Putamen (tissue), 1 donor: ENCODE measurements at regions not wholly inside any gene's neighbourhood (a gene's known extent, or its start where the extent isn't known, plus 50 kb on each side); places are given as distances from the start of the nearest gene placed in this dataset.
"Not testable (repeated sequence)": the region's sequence is repeated elsewhere in the genome, so short reads cannot be mapped to it uniquely, and the experiment has no call there.

Source experiments
- DNase-seq: peaks from one replicate; pipeline ENCODE4 v3.0.0-alpha.2; 2016; ENCODE audit warnings: low spot score

DNA sequence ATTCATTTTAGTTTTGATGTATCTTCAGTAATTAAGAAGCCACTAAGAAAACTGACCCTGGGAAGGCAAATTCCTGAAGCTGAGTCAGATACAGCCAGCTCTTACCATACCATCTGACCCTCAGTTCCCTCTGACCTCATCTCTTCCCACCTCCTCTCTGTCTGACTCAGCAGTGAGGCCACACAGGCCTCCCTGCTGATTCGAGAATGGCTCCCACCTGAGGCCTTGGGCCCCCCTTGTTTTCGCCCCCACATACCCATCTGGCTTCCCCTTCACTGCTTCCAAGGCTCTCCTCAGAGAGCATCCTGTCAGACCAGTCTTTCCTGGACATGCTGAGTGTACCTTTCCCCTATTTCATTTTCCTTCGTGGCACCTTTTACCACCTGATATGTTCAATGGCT is 71.0 kb upstream of the CYP1B1 start:
- DNase-seq: no peak

DNA sequence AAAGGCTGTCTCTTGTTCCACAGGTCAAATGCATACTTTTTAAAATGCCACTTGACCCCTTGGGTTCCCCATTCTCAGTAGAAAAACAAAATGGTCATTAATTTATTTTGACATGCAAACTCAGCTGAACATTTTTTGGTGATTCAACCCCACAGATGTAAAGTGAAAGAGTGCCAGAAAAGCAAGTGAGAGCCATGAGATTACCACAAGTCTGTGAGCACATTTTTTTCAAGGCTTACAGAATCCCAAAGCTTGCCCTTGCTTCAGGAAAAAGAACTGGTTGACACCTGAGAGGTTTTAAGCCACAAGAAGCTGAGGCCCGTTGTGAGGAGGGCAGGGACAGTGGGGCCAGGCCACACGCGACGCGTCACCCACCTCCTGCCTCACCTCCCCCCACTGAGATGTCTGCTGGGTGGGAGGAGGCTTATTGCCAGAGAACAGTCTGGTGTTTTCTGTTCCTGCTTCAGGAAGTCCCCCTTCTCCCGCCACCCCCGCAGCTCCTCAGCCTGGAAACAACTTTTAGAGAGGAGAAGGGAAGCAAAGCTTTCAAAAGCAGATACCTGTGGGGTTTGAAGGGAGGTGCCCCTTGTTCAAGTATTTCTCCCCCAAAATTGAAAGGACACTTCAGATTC is 70.4 kb upstream of the CYP1B1 start:
- no peak for DNase-seq

DNA sequence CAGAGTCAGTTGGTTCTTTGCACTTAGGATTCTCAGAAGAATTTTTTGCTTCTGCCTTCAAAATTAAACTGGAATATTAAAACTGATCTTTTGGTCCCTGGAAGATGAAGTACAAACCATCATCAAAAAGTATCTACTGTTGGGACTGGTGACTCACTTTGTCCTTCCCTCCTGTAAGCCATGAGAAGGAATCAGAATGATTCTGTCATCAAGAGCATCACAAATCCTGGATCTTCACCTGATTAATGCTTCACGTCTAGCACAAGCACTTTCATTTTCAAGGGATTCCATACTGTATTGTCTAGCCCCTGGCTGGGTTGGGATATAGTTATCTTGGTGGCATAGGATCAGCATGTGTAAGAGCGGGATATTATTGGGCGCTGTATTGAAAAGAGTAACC is 69.3 kb upstream of the CYP1B1 start:
- DNase-seq: no peak

DNA sequence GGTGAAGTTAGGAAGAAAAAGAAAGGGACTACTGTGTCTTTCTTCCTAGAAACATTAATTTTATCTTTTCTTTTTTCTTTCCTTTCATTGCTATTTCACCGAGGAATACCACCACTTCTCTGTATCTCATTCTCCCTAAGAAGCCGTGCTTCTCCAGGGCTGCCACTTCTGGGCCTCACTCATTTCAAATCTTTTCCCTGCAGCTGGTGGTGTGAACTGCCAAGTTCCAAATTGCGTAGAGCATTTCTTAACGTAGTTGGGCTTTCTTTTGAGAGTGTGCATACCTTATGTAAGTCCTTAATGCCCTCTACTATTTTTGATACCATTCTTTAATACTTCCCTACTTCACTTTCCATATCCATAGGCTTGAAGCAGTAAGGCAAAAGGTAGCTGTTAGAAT is 66.7 kb upstream of the CYP1B1 start:
- DNase-seq: no peak

DNA sequence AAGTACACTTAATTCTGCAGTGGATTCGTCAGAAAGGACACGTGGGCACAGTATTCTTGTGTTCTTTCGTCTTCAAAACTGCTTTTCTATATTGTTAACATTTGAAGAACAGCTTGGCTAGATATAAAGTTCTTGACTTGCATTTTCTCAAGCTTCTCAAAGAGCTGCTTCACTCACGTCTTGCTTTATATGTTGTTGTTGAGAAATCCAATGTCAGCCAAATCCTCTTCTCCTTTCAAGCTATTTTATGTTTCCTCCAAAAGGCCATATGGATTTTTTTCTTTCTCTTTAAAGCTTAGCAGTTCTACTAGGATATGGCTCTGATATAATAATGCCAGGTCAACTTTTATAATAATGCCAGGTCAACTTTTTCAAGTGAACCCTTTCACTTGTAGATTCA is 65.5 kb upstream of the CYP1B1 start:
- no peak for DNase-seq

DNA sequence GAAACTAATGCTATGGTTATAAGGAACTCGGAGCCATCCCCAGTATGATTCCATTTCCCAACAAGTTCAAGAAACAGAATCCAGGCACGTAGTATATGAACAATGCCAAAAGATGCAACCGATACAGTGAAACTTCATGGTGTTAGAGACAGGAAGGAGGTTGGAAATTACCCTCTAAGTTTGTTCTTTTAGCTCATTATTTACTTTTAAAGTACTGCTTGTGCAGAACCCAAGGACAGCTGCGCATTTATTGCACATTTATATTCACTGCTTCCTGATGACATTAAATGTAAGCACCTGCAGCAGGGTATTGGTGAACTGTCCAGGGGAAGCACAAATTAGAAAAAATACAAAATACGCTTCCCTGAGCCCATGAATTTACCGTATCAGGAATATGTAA is 63.0 kb upstream of the CYP1B1 start:
- no peak for DNase-seq

DNA sequence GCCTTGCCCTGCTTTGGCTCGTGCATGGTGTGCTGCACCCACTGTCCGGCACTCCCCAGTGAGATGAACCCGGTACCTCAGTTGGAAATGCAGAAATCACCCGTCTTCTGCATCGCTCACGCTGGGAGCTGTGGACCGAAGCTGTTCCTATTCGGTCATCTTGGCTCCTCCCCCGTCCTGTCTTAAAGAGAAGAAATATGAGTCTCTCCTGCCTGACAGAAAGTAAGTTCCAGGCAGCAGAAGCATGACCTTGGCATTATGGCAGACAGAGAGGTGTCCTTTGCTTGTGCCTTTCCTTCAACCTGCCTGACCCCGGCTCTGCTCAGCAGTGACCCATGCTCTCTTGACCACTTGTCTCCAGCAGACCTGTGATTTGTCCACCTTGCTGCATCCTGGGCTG is 62.5 kb upstream of the CYP1B1 start:
- DNase-seq: no peak

DNA sequence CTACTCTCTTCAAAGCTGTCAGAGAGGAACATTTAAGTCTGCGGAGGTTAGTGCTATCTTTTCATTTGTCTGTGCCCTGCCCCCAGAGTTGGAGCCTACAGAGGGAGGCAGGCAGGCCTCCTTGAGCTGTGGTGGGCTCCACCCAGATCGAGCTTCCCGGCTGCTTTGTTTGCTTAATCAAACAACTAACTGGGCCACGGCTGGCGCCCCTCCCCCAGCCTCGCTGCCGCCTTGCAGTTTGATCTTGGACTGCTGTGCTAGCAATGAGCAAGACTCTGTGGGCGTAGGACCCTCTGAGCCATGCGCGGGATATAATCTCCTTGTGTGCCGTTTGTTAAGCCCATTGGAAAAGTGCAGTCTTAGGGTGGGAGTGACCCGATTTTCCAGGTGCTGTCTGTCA is 62.0 kb upstream of the CYP1B1 start:
- not testable (repeated sequence) for DNase-seq

DNA sequence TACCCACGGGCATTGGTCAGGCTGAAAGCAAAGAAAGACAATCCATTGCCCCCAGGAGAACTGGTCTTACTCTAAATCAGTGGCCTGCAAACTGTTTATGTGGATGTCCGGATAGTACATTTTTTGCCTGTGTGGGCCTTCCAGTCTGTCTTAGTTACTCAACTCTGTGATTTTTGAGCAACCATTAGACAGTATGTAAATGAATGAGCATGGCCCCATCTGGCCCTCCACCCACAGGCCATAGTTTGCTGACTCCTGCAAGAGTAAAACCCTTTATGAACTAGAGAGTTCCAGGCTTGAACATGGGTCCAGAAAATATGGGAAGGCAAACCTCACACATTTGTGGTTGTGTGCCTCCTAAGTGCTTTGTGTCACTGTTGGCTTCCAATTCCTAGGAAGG is 55.7 kb upstream of the CYP1B1 start:
- no peak for DNase-seq

DNA sequence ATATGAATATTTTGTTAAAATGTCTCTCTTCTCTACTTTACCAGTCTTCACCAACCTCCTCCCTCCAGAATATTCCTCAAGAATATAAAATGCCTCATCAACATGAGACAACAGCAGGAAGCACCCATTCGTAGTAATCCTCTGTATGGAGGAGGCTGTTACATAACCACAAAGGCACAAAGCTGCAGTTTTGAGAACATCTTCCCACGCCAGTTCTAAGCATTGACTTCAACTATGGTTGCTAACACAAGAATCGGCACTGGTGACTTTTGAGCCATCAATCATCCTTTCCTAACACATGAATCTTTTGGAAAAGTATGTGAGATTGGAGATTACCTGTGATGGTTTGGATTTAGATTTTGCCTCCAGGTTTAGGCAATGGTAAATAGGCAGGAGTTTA is 54.9 kb upstream of the CYP1B1 start:
- peak; percentile 85 for DNase-seq

DNA sequence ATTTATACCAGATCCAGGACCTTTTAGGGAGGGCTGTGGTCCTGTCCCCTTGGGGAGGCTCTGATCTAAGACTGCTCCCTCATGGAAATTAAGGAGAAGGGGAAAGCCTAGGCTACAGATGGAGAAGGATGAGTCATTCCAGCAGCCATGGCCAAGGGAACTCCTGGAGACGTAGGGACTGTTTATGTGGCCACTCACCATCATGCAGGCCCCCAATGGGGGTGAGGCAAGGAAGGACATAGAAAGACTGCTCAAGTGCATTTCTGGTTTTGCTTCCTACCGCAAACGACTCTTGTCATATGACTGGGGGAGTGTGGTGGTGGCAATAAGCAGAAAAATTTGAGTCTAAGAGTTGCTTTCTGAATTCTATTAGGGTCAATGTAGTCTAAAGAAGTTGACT is 54.0 kb upstream of the CYP1B1 start:
- no peak for DNase-seq

DNA sequence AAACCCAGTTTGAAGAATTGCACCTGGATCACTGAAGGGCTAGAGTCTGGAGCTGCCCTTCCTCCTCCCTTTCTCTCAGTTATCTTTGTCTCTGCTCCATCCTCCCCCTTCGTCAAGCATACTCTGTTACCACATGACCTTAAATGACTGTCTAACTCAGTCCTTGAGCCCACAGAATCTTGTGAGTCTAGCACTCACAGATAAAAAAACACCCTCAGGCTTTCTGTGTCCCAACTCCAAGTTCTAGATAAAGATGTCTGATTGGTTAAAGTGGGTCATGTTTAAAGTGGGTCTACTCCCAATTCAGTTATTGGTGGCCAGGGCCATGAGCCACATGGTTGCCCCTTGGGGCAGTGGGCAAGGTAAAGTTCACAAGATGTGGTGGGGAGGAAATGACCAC is 53.5 kb upstream of the CYP1B1 start:
- no peak for DNase-seq

DNA sequence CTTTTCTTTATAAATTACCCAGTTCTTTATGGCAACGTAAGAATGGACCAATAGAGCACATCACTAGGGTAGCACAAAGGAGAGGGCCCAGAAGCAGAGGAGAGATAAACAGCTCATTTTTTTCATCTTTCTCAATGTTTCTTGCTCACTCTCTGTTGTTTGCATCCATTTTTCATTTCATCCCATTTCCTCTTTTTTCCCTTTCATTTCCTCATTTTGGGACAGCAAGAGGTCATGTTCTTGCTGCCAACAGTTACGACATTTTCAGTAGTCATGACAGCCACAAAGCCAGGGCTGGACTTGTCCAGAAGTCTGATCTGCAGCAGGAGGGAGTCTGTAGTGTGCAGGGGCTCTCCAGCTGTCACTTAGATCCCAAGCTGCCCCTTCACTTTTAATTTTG is 52.7 kb upstream of the CYP1B1 start:
- no peak for DNase-seq

DNA sequence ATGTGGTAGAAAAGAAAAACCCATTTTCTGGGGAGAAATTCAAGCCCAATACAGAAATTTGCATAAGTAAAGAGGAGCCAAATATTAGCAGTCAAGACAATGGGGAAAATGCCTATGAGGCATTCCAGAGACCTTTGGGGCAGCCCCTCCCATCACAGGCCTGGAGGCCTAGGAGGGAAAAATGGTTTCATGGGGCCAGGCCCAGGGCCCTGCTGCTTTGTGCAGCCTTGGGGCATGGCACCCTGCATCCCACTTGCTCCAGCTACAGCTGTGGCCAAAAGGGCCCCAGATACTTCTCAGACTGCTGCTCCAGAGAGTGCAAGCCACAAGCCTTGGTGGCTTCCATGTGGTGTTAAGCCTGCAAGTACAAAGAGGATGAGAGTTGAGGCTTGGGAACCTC is 51.3 kb upstream of the CYP1B1 start:
- no peak for DNase-seq

DNA sequence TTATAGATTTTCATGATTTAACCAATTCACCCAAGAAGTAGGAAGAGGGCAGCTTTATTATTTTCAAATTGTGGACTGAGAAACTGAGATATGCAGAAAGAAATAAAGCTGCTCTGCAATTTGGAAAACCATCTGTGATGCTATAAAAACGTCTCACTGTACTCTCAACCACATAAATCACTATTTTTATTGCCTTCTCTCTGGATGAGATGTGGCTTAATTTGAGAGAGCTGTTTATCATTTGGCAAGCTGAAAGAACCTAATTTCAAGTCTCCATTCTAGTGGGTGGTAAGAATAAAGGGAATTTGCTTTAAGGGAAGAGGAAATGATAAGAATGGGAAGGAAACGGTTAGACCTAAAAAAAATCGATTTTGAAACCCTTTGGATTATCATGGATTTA is 49.9 kb upstream of the CYP1B1 start:
- DNase-seq: no peak
